Neuronal stem cell (in vitro differentiated cells): ENCODE measurements at regions not wholly inside any gene's neighbourhood (a gene's known extent, or its start where the extent isn't known, plus 50 kb on each side); places are given as distances from the start of the nearest gene placed in this dataset.

Experiments
- DNase-seq: peaks from one replicate; pipeline ENCODE4 v3.0.0-alpha.2; 2013; ENCODE audit warnings: low spot score
- H2AFZ ChIP-seq: one replicate; pipeline ENCODE4 v1.6.1; 2013; ENCODE audit warnings: mild to moderate bottlenecking, low read length, inconsistent platforms
- H2AK5ac ChIP-seq: 2 replicates; pipeline ENCODE4 v1.6.1; 2013; ENCODE audit warnings: low read depth, mild to moderate bottlenecking, inconsistent platforms, low read length, moderate library complexity, mixed read lengths
- H2BK120ac ChIP-seq: 2 replicates; pipeline ENCODE4 v1.6.1; 2013; ENCODE audit warnings: low read depth, mild to moderate bottlenecking, inconsistent platforms, low read length, moderate library complexity, mixed read lengths
- H2BK12ac ChIP-seq: one replicate; pipeline ENCODE4 v1.6.1; 2013; ENCODE audit warnings: low read length, inconsistent platforms
- H2BK15ac ChIP-seq: 2 replicates; pipeline ENCODE4 v1.6.1; 2013; ENCODE audit warnings: mild to moderate bottlenecking, low read length, inconsistent platforms, mixed read lengths
- H2BK5ac ChIP-seq: one replicate; pipeline ENCODE4 v1.6.1; 2013; ENCODE audit warnings: inconsistent platforms, mild to moderate bottlenecking, low read length, moderate library complexity
- H3K14ac ChIP-seq: one replicate; pipeline ENCODE4 v1.6.1; 2013; ENCODE audit warnings: low read length, inconsistent platforms
- H3K18ac ChIP-seq: 2 replicates; pipeline ENCODE4 v1.6.1; 2013; ENCODE audit warnings: low read length, inconsistent platforms
- H3K23ac ChIP-seq: 2 replicates; pipeline ENCODE4 v1.6.1; 2013; ENCODE audit warnings: low read depth, mild to moderate bottlenecking, mixed read lengths, low read length, inconsistent platforms; ENCODE audit not compliant: poor library complexity
- H3K27ac ChIP-seq: replicated peaks from 3 replicates; pipeline ENCODE4 v1.5.1; 2013; ENCODE audit warnings: low read length, inconsistent platforms
- H3K27me3 ChIP-seq, 3 experiments: 2 replicates each; pipeline ENCODE4 v1.6.1; 2013; ENCODE audit warnings: low read length in 3 of 3, mild to moderate bottlenecking in 2 of 3, inconsistent platforms in 1 of 3, low read depth in 1 of 3, mixed read lengths in 1 of 3, moderate library complexity in 1 of 3; ENCODE audit not compliant: control insufficient read depth in 3 of 3, insufficient read depth in 3 of 3
- H3K36me3 ChIP-seq, 2 donors: replicated peaks in 1 of 2; 2 replicates each; pipeline ENCODE4 v1.6.1; 2013; ENCODE audit warnings: low read length in 2 of 2; ENCODE audit not compliant: control insufficient read depth in 2 of 2, insufficient read depth in 2 of 2
- H3K4ac ChIP-seq: 2 replicates; pipeline ENCODE4 v1.6.1; 2013; ENCODE audit warnings: inconsistent platforms, mild to moderate bottlenecking, low read length, moderate library complexity
- H3K4me1 ChIP-seq, 2 donors: 1 replicate in 1 of 2; 2 replicates in 1 of 2; pipeline ENCODE4 v1.6.1; 2013; ENCODE audit warnings: low read length in 2 of 2, low read depth in 1 of 2; ENCODE audit not compliant: control insufficient read depth in 2 of 2, insufficient read depth in 1 of 2
- H3K4me2 ChIP-seq: one replicate; pipeline ENCODE4 v1.6.1; 2013; ENCODE audit warnings: mild to moderate bottlenecking, low read length, inconsistent platforms; ENCODE audit not compliant: insufficient read depth, poor library complexity, severe bottlenecking
- H3K4me3 ChIP-seq, 2 donors: 2 replicates each; pipeline ENCODE4 v1.5.1; 2013; ENCODE audit warnings: low read length in 2 of 2, mild to moderate bottlenecking in 2 of 2, inconsistent platforms in 1 of 2, moderate library complexity in 1 of 2
- H3K79me1 ChIP-seq: one replicate; pipeline ENCODE4 v1.6.1; 2013; ENCODE audit warnings: low read depth, mild to moderate bottlenecking, inconsistent platforms, low read length, moderate library complexity
- H3K9ac ChIP-seq: one replicate; pipeline ENCODE4 v1.6.1; 2013; ENCODE audit warnings: mild to moderate bottlenecking, low read depth, low read length, inconsistent platforms; ENCODE audit not compliant: poor library complexity
- H3K9me3 ChIP-seq, 2 donors: replicated peaks in 1 of 2; 2 replicates each; pipeline versions ENCODE3 to v1.6.1; 2013; ENCODE audit warnings: low read length in 2 of 2, mild to moderate bottlenecking in 2 of 2, inconsistent platforms in 1 of 2, low read depth in 1 of 2, mixed read lengths in 1 of 2, moderate library complexity in 1 of 2; ENCODE audit not compliant: control insufficient read depth in 2 of 2, insufficient read depth in 1 of 2
- H4K8ac ChIP-seq: one replicate; pipeline ENCODE4 v1.6.1; 2013; ENCODE audit warnings: low read depth, mild to moderate bottlenecking, inconsistent platforms, low read length, moderate library complexity
- H4K91ac ChIP-seq: one replicate; pipeline ENCODE4 v1.6.1; 2013; ENCODE audit warnings: low read length, low read depth, mild to moderate bottlenecking, inconsistent platforms; ENCODE audit not compliant: poor library complexity
- WGBS, 2 donors: extraction: QIAGEN DNeasy Blood & Tissue Kit; methylation state at CpG; one replicate each; pipeline ENCODE4 v1.1.7; 2013; ENCODE audit warnings: missing lambda C conversion rate in 2 of 2, mixed read lengths in 1 of 2; ENCODE audit not compliant: insufficient read length in 2 of 2, insufficient replicate concordance in 1 of 2; ENCODE audit errors: extremely low coverage in 2 of 2; 5-methylcytosine and 5-hydroxymethylcytosine counted together

GRCh38 chr7:46551603-46552002 lies 630.5 kb upstream of the IGFBP3 start:
- no CpG with 5 or more reads among the region's 1 CpG for WGBS, 2 donors
- Histone ChIP-seq H3K4me3 (no peak overlapping the region), H4K8ac (no peak overlapping the region), H3K9me3 (no peaks in the 10 kb centered on the region), H4K91ac (no peak overlapping the region), H2AK5ac (no peak overlapping the region), H3K14ac (no peak overlapping the region), H3K4me2 (no peak overlapping the region), H2BK15ac (no peak overlapping the region), H3K36me3 (no peaks in the 10 kb centered on the region), H2BK5ac (no peak overlapping the region), H2BK120ac (no peak overlapping the region), H3K27me3 (no peaks in the 10 kb centered on the region), H3K23ac (no peak overlapping the region), H2BK12ac (no peak overlapping the region), H3K79me1 (no peaks in the 10 kb centered on the region), H3K4ac (no peak overlapping the region), H3K27ac (no peak overlapping the region), H3K9ac (no peak overlapping the region), H2AFZ (no peak overlapping the region), H3K18ac (no peak overlapping the region), H3K4me1 (no peaks in the 10 kb centered on the region)
- no peak for DNase-seq

GRCh38 chr7:46550864-46551263 lies 629.8 kb upstream of the IGFBP3 start:
- Histone ChIP-seq H4K91ac (no peak overlapping the region), H3K36me3 (no peaks in the 10 kb centered on the region), H3K4ac (no peak overlapping the region), H3K27ac (no peak overlapping the region), H2BK120ac (no peak overlapping the region), H3K18ac (no peak overlapping the region), H3K4me2 (no peak overlapping the region), H3K4me1 (no peaks in the 10 kb centered on the region), H4K8ac (no peak overlapping the region), H3K79me1 (no peaks in the 10 kb centered on the region), H3K4me3 (no peak overlapping the region), H3K27me3 (no peaks in the 10 kb centered on the region), H2AFZ (no peak overlapping the region), H2BK15ac (no peak overlapping the region), H2AK5ac (no peak overlapping the region), H3K23ac (no peak overlapping the region), H3K9ac (no peak overlapping the region), H3K14ac (no peak overlapping the region), H2BK5ac (no peak overlapping the region), H3K9me3 (no peaks in the 10 kb centered on the region), H2BK12ac (no peak overlapping the region)
- no CpG with 5 or more reads among the region's 5 CpGs for WGBS, 2 donors
- DNase-seq: no peak

- Histone ChIP-seq H2BK120ac (no peak overlapping the region), H3K4me1 (no peaks in the 10 kb centered on the region), H3K4me3 (no peak overlapping the region), H3K36me3 (no peaks in the 10 kb centered on the region), H3K23ac (no peak overlapping the region), H3K27ac (no peak overlapping the region), H2BK12ac (no peak overlapping the region), H3K14ac (no peak overlapping the region), H2AK5ac (no peak overlapping the region), H3K79me1 (no peaks in the 10 kb centered on the region), H3K9ac (no peak overlapping the region), H3K18ac (no peak overlapping the region), H2BK15ac (no peak overlapping the region), H3K9me3 (no peaks in the 10 kb centered on the region), H4K91ac (no peak overlapping the region), H4K8ac (no peak overlapping the region), H2BK5ac (no peak overlapping the region), H2AFZ (no peak overlapping the region), H3K27me3 (no peaks in the 10 kb centered on the region), H3K4me2 (no peak overlapping the region), H3K4ac (no peak overlapping the region)
- whole genome bisulfite sequencing, 2 donors: no CpG with 5 or more reads among the region's 3 CpGs
- no peak for DNase-seq
Measured at GRCh38 chr7:46549892-46550639, 629.0 kb upstream of the IGFBP3 start.

DNA sequence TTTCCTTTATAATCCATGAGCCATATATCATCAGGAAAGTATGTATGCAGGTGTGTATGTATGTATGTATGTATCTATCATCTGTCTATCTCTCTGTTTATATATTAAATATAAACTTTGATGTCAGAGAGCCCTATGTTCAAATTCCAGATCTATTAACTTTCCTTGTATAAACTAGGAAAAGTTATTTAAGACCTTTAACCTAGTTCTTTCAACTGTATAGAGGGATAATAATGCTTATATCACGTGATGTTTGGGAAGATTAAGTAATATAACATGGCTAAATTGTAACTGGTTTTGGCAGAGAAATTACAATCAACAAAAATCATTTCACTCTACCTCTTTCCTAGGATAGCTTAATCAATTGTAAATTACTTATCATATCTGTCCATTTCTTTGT lies 628.3 kb upstream of the IGFBP3 start:
- Histone ChIP-seq H3K4me2 (no peak overlapping the region), H4K8ac (no peak overlapping the region), H3K79me1 (no peaks in the 10 kb centered on the region), H2BK5ac (no peak overlapping the region), H2BK15ac (no peak overlapping the region), H3K18ac (no peak overlapping the region), H3K4me1 (no peaks in the 10 kb centered on the region), H4K91ac (no peak overlapping the region), H3K27ac (no peak overlapping the region), H3K36me3 (no peaks in the 10 kb centered on the region), H2BK120ac (no peak overlapping the region), H3K9me3 (no peaks in the 10 kb centered on the region), H3K23ac (no peak overlapping the region), H3K14ac (no peak overlapping the region), H3K27me3 (no peaks in the 10 kb centered on the region), H3K9ac (no peak overlapping the region), H3K4me3 (no peak overlapping the region), H2BK12ac (no peak overlapping the region), H2AFZ (no peak overlapping the region), H3K4ac (no peak overlapping the region), H2AK5ac (no peak overlapping the region)
- WGBS, 2 donors: no CpG with 5 or more reads among the region's 1 CpG
- no peak for DNase-seq
